ENCODE measurements at regions not wholly inside any gene's neighbourhood (a gene's known extent, or its start where the extent isn't known, plus 50 kb on each side); places are given as distances from the start of the nearest gene placed in this dataset.

DNA sequence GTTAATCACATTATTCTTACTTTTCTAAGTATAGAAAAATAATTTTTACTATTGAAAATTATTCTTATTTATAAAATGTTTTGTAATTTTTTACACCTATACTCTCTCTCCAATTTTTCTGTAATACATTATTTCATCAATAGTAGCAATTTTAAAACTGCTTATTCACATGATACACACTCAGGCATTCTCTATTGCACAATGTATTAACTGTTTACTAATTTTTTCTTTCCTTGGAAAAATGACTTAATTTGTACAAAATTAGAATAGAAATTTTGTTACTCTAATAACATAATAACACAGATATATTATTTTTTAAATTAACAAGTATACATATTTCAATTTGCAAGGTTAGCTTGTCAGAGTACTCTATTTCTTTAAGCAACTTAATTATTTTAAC, 92.9 kb upstream of the PRKG1 start:
- intact Hi-C loops (cut with micrococcal nuclease): no loop called here
- Histone ChIP-seq H3K27ac (ENCODE audit: low read depth, low read length) (no peak overlapping the region), H3K9me2 (ENCODE audit: insufficient read depth) (peaks cover 2% of the 10 kb centered on the region; the same call in 1 of the 2 replicates), H3K79me2 (ENCODE audit: insufficient read depth, low read length) (no peaks in the 10 kb centered on the region), H3K4me2 (ENCODE audit: low read length) (no peak overlapping the region), H3K27me3 (ENCODE audit: insufficient read depth, low read length) (no peaks in the 10 kb centered on the region), H3K9ac (ENCODE audit: low read length) (no peak overlapping the region), H3K9me3 (ENCODE audit: control insufficient read depth in 1 of 2, insufficient read depth in 1 of 2, low read depth in 1 of 2, low read length in 2 of 2) (no peaks in the 10 kb centered on the region), H3K36me3 (ENCODE audit: control insufficient read depth in 1 of 2, insufficient read depth in 2 of 2, low read length in 2 of 2) (no peaks in the 10 kb centered on the region), H3K4me3 (replicated peaks in 1 of 2; ENCODE audit: low read depth in 1 of 2, low read length in 2 of 2) (no peak overlapping the region), H4K20me1 (ENCODE audit: insufficient read depth) (no peaks in the 10 kb centered on the region), H2AFZ (ENCODE audit: low read depth, low read length, poor library complexity, severe bottlenecking) (no peak overlapping the region), H3K4me1 (ENCODE audit: control insufficient read depth in 1 of 2, insufficient read depth in 2 of 2, low read length in 2 of 2) (no peaks in the 10 kb centered on the region)
- ATAC-seq (no peak), DNase-seq (ENCODE audit: low read depth, low spot score) (no peak)
- RAD21 ChIA-PET (ENCODE audit: low non-redundant PET in 1 of 2, low total read pairs in 2 of 2, uncharacterized antibody in 2 of 2, unreplicated experiment in 2 of 2): no interaction called here
- no peak for TF ChIP-seq MAX (IDR thresholded peaks at IDR 0.05)
- no peak for TF ChIP-seq POLR2AphosphoS5 (IDR thresholded peaks at IDR 0.05; ENCODE audit: low read depth, low read length)
- TF ChIP-seq JUND (IDR thresholded peaks at IDR 0.05): no peak
- no peak for TF ChIP-seq EZH2 (IDR thresholded peaks at IDR 0.05)
- TF ChIP-seq CTCF (IDR thresholded peaks at IDR 0.05 in 2 of 3, conservative IDR thresholded peaks at IDR 0.05 in 1 of 3; ENCODE audit: borderline replicate concordance in 1 of 3, insufficient read depth in 1 of 3, low read depth in 2 of 3, low read length in 2 of 3): no peak
- no peak for TF ChIP-seq FOSL1 (IDR thresholded peaks at IDR 0.05; ENCODE audit: low read depth)
- TF ChIP-seq EGR1 (IDR thresholded peaks at IDR 0.05; ENCODE audit: low read depth): no peak
- TF ChIP-seq YY1 (IDR thresholded peaks at IDR 0.05; ENCODE audit: extremely low read depth, insufficient replicate concordance, low read depth, low read length): no peak
- no peak for TF ChIP-seq ATF3 (IDR thresholded peaks at IDR 0.05)
- TF ChIP-seq POLR2A (IDR thresholded peaks at IDR 0.05; ENCODE audit: borderline replicate concordance, extremely low read depth, insufficient read depth, insufficient read length): no peak
- no peak for TF ChIP-seq TCF7L2 (IDR thresholded peaks at IDR 0.05; ENCODE audit: borderline replicate concordance, extremely low read depth, insufficient read depth, insufficient read length)
- TF ChIP-seq ZFX (IDR thresholded peaks at IDR 0.05): no peak
- no peak for TF ChIP-seq CBX3 (IDR thresholded peaks at IDR 0.05; ENCODE audit: low read depth)
- TF ChIP-seq ZNF274 (IDR thresholded peaks at IDR 0.05; ENCODE audit: low read depth, low read length): no peak
- no peak for TF ChIP-seq ZBTB33 (IDR thresholded peaks at IDR 0.05; ENCODE audit: extremely low read depth, insufficient replicate concordance, low read length)
- TF ChIP-seq EZH2phosphoT487 (IDR thresholded peaks at IDR 0.05; ENCODE audit: borderline replicate concordance): no peak
- TF ChIP-seq SRF (IDR thresholded peaks at IDR 0.05; ENCODE audit: low read depth): no peak
- TF ChIP-seq ELF1 (IDR thresholded peaks at IDR 0.05; ENCODE audit: borderline replicate concordance, low read depth): no peak
- TF ChIP-seq REST (IDR thresholded peaks at IDR 0.05; ENCODE audit: low read depth): no peak
- TF ChIP-seq CEBPB (IDR thresholded peaks at IDR 0.05; ENCODE audit: low read depth): no peak
- BruUV-seq (replicated peaks): no TSS peak
- CTCF ChIA-PET: no interaction called here
- POLR2A ChIA-PET: no interaction called here
